ENCODE measurements at regions not wholly inside any gene's neighbourhood (a gene's known extent, or its start where the extent isn't known, plus 50 kb on each side); places are given as distances from the start of the nearest gene placed in this dataset.

- no peak for TF ChIP-seq CREM (IDR thresholded peaks at IDR 0.05; ENCODE audit: low read depth)
- no peak for TF ChIP-seq CTCF (IDR thresholded peaks at IDR 0.05 in 2 of 3, conservative IDR thresholded peaks at IDR 0.05 in 1 of 3; ENCODE audit: control insufficient read depth in 2 of 3, extremely low read depth in 1 of 3, insufficient read depth in 1 of 3, low read depth in 3 of 3, low read length in 3 of 3)
- TF ChIP-seq SMC3 (IDR thresholded peaks at IDR 0.05; ENCODE audit: borderline replicate concordance, low read length) = no peak
- TF ChIP-seq YBX1 (IDR thresholded peaks at IDR 0.05) = no peak
Observed at GRCh38 chr9:89998633-89999032, 393.8 kb downstream of the GADD45G start.
